AG04449 (cell line): ENCODE measurements at regions not wholly inside any gene's neighbourhood (a gene's known extent, or its start where the extent isn't known, plus 50 kb on each side); places are given as distances from the start of the nearest gene placed in this dataset.

ENCODE experiments used
- CTCF ChIA-PET: fragments of 350-600 bp; formaldehyde crosslinking; extraction: SDS; loops from one replicate; lab custom pipeline; 2021; ENCODE audit warnings: antibody characterized with exemption; lab: Yijun Ruan, JAX
- POLR2A ChIA-PET: fragments of 400-600, 350-600 bp; formaldehyde crosslinking; extraction: SDS; loops from one replicate; lab custom pipeline; 2020; ENCODE audit warnings: antibody characterized with exemption, inconsistent platforms; lab: Yijun Ruan, JAX
- DNase-seq: peaks from one replicate; pipeline ENCODE4 v3.0.0-alpha.2; 2010; ENCODE audit warnings: low read depth, low spot score
- H3K4me3 ChIP-seq: 2 replicates; pipeline ENCODE4 v1.5.1; 2011; ENCODE audit warnings: low read depth, mild to moderate bottlenecking, control low read depth, low read length
- CTCF ChIP-seq: IDR thresholded peaks from one replicate; pipeline ENCODE4 v1.5.1; 2011; ENCODE audit warnings: mild to moderate bottlenecking, moderate library complexity, low read length, control low read depth, inconsistent platforms; ENCODE audit not compliant: insufficient read depth; ENCODE audit errors: missing control alignments

- ChIA-PET POLR2A (no interaction called here), CTCF (interaction anchor here (1.1 kb wide), 1 partner anchor 8 kb away, joined by 5 read pairs; no protein-coding TSS in a partner anchor)
- DNase-seq = no peak
- no peak overlapping the region for H3K4me3 ChIP-seq
- TF ChIP-seq CTCF = no peak
Observed at GRCh38 chr17:5817475-5818395, 233.4 kb upstream of the NLRP1 start.

GRCh38 chr17:5819396-5819795, 235.1 kb upstream of the NLRP1 start:
- no peak for TF ChIP-seq CTCF
- no peak overlapping the region for H3K4me3 ChIP-seq
- CTCF ChIA-PET = interaction anchor here (1.0 to 1.4 kb wide), 2 partner anchors 12 to 18 kb away, joined by 3 read pairs; no protein-coding TSS in a partner anchor
- POLR2A ChIA-PET = no interaction called here
- DNase-seq = no peak

GRCh38 chr17:5819921-5820685, 235.8 kb upstream of the NLRP1 start:
- TF ChIP-seq CTCF = no peak
- POLR2A ChIA-PET = no interaction called here
- CTCF ChIA-PET = interaction anchor here (1.4 kb wide), 1 partner anchor 13 kb away, joined by 3 read pairs; no protein-coding TSS in a partner anchor

GRCh38 chr17:5820721-5821456, 236.6 kb upstream of the NLRP1 start:
- CTCF ChIA-PET = interaction anchor here (1.4 kb wide), 1 partner anchor 14 kb away, joined by 3 read pairs; no protein-coding TSS in a partner anchor
- POLR2A ChIA-PET = no interaction called here
- no peak overlapping the region for H3K4me3 ChIP-seq
- no peak for TF ChIP-seq CTCF
- DNase-seq = no peak

More at GRCh38 chr17:5819921-5820685, 235.8 kb upstream of the NLRP1 start:
- H3K4me3 ChIP-seq = no peak overlapping the region
- DNase-seq = no peak

- POLR2A ChIA-PET = no interaction called here
- no peak for DNase-seq
- CTCF ChIA-PET = no interaction called here
- H3K4me3 ChIP-seq = no peak overlapping the region
- TF ChIP-seq CTCF = no peak
Observed at GRCh38 chr17:5821803-5822202, 237.5 kb upstream of the NLRP1 start.
